SK-N-SH treated with all-trans-retinoic acid at 6 μM for 48 hours (cell line): ENCODE measurements at regions not wholly inside any gene's neighbourhood (a gene's known extent, or its start where the extent isn't known, plus 50 kb on each side); places are given as distances from the start of the nearest gene placed in this dataset.

Experiments
- GLIS3 ChIP-seq: fragments of 250-450 bp; sonication (Bioruptor Pico); IDR thresholded peaks from 2 replicates; pipeline ENCODE4 v1.5.0; 2020; ENCODE audit warnings: mild to moderate bottlenecking, moderate library complexity
- TOX ChIP-seq: fragments of 250-450 bp; sonication (Bioruptor Pico); IDR thresholded peaks from 2 replicates; pipeline ENCODE4 v1.8.0; 2021; ENCODE audit warnings: mild to moderate bottlenecking, moderate library complexity, borderline replicate concordance
- ZNF565 ChIP-seq: fragments of 450-650 bp; formaldehyde crosslinking; conservative IDR thresholded peaks from 2 replicates; pipeline ENCODE4 v1.5.0; 2020; ENCODE audit warnings: low read depth, mild to moderate bottlenecking, moderate library complexity
- ZNF8 ChIP-seq: fragments of 450-650 bp; formaldehyde crosslinking; IDR thresholded peaks from 2 replicates; pipeline ENCODE4 v1.5.0; 2020; ENCODE audit warnings: mild to moderate bottlenecking, moderate library complexity
- TF ChIP-seq, protein P1 (sequence below): fragments of 250-450 bp; sonication (Bioruptor Pico); IDR thresholded peaks from 2 replicates; pipeline ENCODE4 v1.8.0; 2021; ENCODE audit warnings: low read depth, mild to moderate bottlenecking, moderate library complexity, borderline replicate concordance
- TF ChIP-seq, protein P2 (sequence below): fragments of 250-450 bp; sonication (Bioruptor Pico); IDR thresholded peaks from 2 replicates; pipeline ENCODE4 v1.8.0; 2020; ENCODE audit warnings: mild to moderate bottlenecking, moderate library complexity, borderline replicate concordance
- TF ChIP-seq, protein P3 (sequence below): fragments of 250-450 bp; sonication (Bioruptor Pico); IDR thresholded peaks from 2 replicates; pipeline ENCODE4 v1.5.0; 2020; ENCODE audit warnings: mild to moderate bottlenecking, moderate library complexity

DNA sequence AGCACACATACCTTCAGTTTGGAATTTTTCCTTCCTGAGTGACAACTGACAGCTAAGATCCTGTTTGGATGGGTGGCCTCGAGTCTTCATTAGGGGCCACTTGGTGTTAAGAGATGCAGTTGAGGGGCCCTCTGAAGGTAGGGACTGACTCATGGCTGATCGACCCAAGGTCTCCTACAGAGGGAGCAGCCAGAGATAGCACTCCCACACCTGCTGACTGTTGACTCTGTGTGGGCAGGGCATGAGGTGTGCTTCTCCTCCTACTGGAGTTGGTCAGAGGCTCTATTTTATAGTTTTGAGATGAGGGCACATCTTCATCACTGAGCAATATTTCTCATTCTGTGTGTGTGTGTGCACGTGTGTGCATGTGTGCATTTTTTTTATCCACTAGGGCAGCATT, 378.8 kb upstream of the PODXL start:
- TF ChIP-seq, protein P1, sequence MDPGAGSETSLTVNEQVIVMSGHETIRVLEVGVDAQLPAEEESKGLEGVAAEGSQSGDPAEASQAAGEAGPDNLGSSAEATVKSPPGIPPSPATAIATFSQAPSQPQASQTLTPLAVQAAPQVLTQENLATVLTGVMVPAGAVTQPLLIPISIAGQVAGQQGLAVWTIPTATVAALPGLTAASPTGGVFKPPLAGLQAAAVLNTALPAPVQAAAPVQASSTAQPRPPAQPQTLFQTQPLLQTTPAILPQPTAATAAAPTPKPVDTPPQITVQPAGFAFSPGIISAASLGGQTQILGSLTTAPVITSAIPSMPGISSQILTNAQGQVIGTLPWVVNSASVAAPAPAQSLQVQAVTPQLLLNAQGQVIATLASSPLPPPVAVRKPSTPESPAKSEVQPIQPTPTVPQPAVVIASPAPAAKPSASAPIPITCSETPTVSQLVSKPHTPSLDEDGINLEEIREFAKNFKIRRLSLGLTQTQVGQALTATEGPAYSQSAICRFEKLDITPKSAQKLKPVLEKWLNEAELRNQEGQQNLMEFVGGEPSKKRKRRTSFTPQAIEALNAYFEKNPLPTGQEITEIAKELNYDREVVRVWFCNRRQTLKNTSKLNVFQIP (CRISPR knock-in tag) = no peak
- TF ChIP-seq TOX (CRISPR knock-in tag) (no peak), ZNF565 (CRISPR knock-in tag) (no peak), ZNF8 (CRISPR knock-in tag) (no peak), GLIS3 (no peak)
- TF ChIP-seq, protein P2, sequence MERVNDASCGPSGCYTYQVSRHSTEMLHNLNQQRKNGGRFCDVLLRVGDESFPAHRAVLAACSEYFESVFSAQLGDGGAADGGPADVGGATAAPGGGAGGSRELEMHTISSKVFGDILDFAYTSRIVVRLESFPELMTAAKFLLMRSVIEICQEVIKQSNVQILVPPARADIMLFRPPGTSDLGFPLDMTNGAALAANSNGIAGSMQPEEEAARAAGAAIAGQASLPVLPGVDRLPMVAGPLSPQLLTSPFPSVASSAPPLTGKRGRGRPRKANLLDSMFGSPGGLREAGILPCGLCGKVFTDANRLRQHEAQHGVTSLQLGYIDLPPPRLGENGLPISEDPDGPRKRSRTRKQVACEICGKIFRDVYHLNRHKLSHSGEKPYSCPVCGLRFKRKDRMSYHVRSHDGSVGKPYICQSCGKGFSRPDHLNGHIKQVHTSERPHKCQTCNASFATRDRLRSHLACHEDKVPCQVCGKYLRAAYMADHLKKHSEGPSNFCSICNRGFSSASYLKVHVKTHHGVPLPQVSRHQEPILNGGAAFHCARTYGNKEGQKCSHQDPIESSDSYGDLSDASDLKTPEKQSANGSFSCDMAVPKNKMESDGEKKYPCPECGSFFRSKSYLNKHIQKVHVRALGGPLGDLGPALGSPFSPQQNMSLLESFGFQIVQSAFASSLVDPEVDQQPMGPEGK (CRISPR knock-in tag) = no peak
- TF ChIP-seq, protein P3, sequence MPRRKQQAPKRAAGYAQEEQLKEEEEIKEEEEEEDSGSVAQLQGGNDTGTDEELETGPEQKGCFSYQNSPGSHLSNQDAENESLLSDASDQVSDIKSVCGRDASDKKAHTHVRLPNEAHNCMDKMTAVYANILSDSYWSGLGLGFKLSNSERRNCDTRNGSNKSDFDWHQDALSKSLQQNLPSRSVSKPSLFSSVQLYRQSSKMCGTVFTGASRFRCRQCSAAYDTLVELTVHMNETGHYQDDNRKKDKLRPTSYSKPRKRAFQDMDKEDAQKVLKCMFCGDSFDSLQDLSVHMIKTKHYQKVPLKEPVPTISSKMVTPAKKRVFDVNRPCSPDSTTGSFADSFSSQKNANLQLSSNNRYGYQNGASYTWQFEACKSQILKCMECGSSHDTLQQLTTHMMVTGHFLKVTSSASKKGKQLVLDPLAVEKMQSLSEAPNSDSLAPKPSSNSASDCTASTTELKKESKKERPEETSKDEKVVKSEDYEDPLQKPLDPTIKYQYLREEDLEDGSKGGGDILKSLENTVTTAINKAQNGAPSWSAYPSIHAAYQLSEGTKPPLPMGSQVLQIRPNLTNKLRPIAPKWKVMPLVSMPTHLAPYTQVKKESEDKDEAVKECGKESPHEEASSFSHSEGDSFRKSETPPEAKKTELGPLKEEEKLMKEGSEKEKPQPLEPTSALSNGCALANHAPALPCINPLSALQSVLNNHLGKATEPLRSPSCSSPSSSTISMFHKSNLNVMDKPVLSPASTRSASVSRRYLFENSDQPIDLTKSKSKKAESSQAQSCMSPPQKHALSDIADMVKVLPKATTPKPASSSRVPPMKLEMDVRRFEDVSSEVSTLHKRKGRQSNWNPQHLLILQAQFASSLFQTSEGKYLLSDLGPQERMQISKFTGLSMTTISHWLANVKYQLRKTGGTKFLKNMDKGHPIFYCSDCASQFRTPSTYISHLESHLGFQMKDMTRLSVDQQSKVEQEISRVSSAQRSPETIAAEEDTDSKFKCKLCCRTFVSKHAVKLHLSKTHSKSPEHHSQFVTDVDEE (CRISPR knock-in tag) = no peak
